Right lobe of liver (tissue), 6 donors: ENCODE measurements at regions not wholly inside any gene's neighbourhood (a gene's known extent, or its start where the extent isn't known, plus 50 kb on each side); places are given as distances from the start of the nearest gene placed in this dataset.
A peak's percentile ranks its signal among the peaks of the same experiment; 100 is the strongest.

ENCODE experiments used
- ATAC-seq, 4 donors: fragments of 200-7000 bp; cut with Tn5 transposase; one replicate each; pipeline ENCODE4 v1.9.1; 2020; ENCODE audit warnings: mild to moderate bottlenecking in 4 of 4, moderate library complexity in 4 of 4
- DNase-seq, 3 donors: peaks; one replicate each; pipeline ENCODE4 v3.0.0-alpha.2; 2020
- H3K27ac ChIP-seq, 3 donors: fragments of 200-600 bp; one replicate each; pipeline ENCODE4 v1.8.0; 2022
- H3K27me3 ChIP-seq, 2 donors: fragments of 200-600 bp; one replicate each; pipeline ENCODE4 v1.8.0; 2022
- H3K36me3 ChIP-seq, 4 donors: fragments of 200-600 bp; sonication (generic) in 1 of 4; one replicate each; pipeline versions ENCODE4 v1.5.1 to v1.8.0; 2017 to 2022; ENCODE audit warnings: control low read depth in 1 of 4
- H3K4me1 ChIP-seq, 4 donors: fragments of 200-600 bp; sonication (generic) in 1 of 4; one replicate each; pipeline versions ENCODE4 v1.5.1 to v1.8.0; 2017 to 2022; ENCODE audit warnings: control low read depth in 1 of 4
- H3K4me3 ChIP-seq, 3 donors: fragments of 200-600 bp; one replicate each; pipeline ENCODE4 v1.8.0; 2022
- H3K9me3 ChIP-seq, 4 donors: fragments of 200-600 bp; sonication (generic) in 1 of 4; one replicate each; pipeline versions ENCODE4 v1.5.1 to v1.8.0; 2017 to 2022; ENCODE audit warnings: control low read depth in 1 of 4
- CTCF ChIP-seq, 4 donors: fragments of 200-600 bp in 3 of 4; fragments of 450-650 bp in 1 of 4; IDR thresholded peaks; one replicate each; pipeline versions ENCODE4 v1.5.1 to v1.8.0; 2016 to 2022; ENCODE audit warnings: antibody characterized with exemption in 4 of 4, mild to moderate bottlenecking in 2 of 4
- POLR2A ChIP-seq: fragments of 450-650 bp; IDR thresholded peaks from one replicate; pipeline ENCODE4 v1.6.1; 2017; ENCODE audit warnings: antibody characterized with exemption, mild to moderate bottlenecking
- WGBS: methylation state at CpG from one replicate; pipeline ENCODE4 v1.1.6; 2018; ENCODE audit warnings: low coverage, low lambda C conversion rate; ENCODE audit not compliant: insufficient coverage; ENCODE audit errors: missing lambda C conversion rate; 5-methylcytosine and 5-hydroxymethylcytosine counted together
- intact Hi-C, 2 donors: fragments of 100-400 bp; cut with DNase I; formaldehyde crosslinking; loops; one replicate each; pipeline versions ENCODE4 v1.11.2 to v1.14.1; 2022
- donor health status: DM: no; HTN: yes; CAD: no.
- donor health status: DM: no; HTN: no; CAD: no.
- donor health status: DM: no; HTN: no; CAD: no.
- donor health status: DM: no; HTN: yes; CAD: no.
- donor health status: DM: no; HTN: yes; CAD: no.

- intact Hi-C loops, result no loop called here
- H3K27ac ChIP-seq, result no peak overlapping the region
These were observed 111.2 kb upstream of the PTCHD4 start for GRCh38 chr6:48222241-48222640.

GRCh38 chr6:48213076-48213788, 102.2 kb upstream of the PTCHD4 start:
- WGBS, result 40% methylated on average over 7 of the region's 8 CpGs
- Histone ChIP-seq H3K27ac (peak overlapping the region in 1 of 3 donors; percentile 49), H3K4me3 (peak overlapping the region; percentile 4 to 40 (median 30)), H3K36me3 (no peaks in the 10 kb centered on the region), H3K4me1 (no peaks in the 10 kb centered on the region), H3K9me3 (no peaks in the 10 kb centered on the region), H3K27me3 (no peaks in the 10 kb centered on the region)
- ATAC-seq (peak; percentile 63 to 78 (median 70)), DNase-seq (no peak)
- intact Hi-C loops, result no loop called here
- TF ChIP-seq CTCF (IDR thresholded peaks at IDR 0.05) (no peak), POLR2A (no peak)

More at GRCh38 chr6:48222241-48222640, 111.2 kb upstream of the PTCHD4 start:
- DNase-seq (no peak), ATAC-seq (no peak)
- H3K36me3 ChIP-seq, result no peaks in the 10 kb centered on the region
- no peaks in the 10 kb centered on the region for H3K9me3 ChIP-seq
- no peaks in the 10 kb centered on the region for H3K4me1 ChIP-seq
- TF ChIP-seq CTCF (IDR thresholded peaks at IDR 0.05), result no peak
- TF ChIP-seq POLR2A, result no peak
- WGBS, result 65% methylated on average over 4 of the region's 4 CpGs
- no peaks in the 10 kb centered on the region for H3K27me3 ChIP-seq
- no peak overlapping the region for H3K4me3 ChIP-seq

GRCh38 chr6:48212501-48212900, 101.5 kb upstream of the PTCHD4 start:
- no peak for DNase-seq
- Histone ChIP-seq H3K9me3 (no peaks in the 10 kb centered on the region), H3K4me1 (no peaks in the 10 kb centered on the region), H3K4me3 (peak overlapping the region in 1 of 3 donors; percentile 40), H3K36me3 (no peaks in the 10 kb centered on the region), H3K27ac (peak overlapping the region in 1 of 3 donors; percentile 49), H3K27me3 (no peaks in the 10 kb centered on the region)
- TF ChIP-seq CTCF (IDR thresholded peaks at IDR 0.05), result no peak
- no peak for TF ChIP-seq POLR2A
- intact Hi-C loops, result no loop called here
- 47% methylated on average over 3 of the region's 3 CpGs for WGBS
- no peak for ATAC-seq

GRCh38 chr6:48206091-48206490, 95.1 kb upstream of the PTCHD4 start:
- TF ChIP-seq POLR2A, result no peak
- Histone ChIP-seq H3K4me3 (no peak overlapping the region), H3K27me3 (no peaks in the 10 kb centered on the region), H3K4me1 (no peaks in the 10 kb centered on the region), H3K9me3 (no peaks in the 10 kb centered on the region), H3K27ac (no peak overlapping the region), H3K36me3 (no peaks in the 10 kb centered on the region)
- DNase-seq (no peak), ATAC-seq (no peak)
- intact Hi-C loops, result no loop called here
- WGBS, result 67% methylated on average over 1 of the region's 1 CpG

GRCh38 chr6:48200869-48201390, 89.9 kb upstream of the PTCHD4 start:
- no peak overlapping the region for H3K4me3 ChIP-seq
- 76% methylated on average over 3 of the region's 3 CpGs for WGBS
- H3K27ac ChIP-seq, result no peak overlapping the region
- no peaks in the 10 kb centered on the region for H3K4me1 ChIP-seq
- no peaks in the 10 kb centered on the region for H3K36me3 ChIP-seq
- TF ChIP-seq POLR2A, result no peak
- no peak for TF ChIP-seq CTCF (IDR thresholded peaks at IDR 0.05)
- H3K9me3 ChIP-seq, result no peaks in the 10 kb centered on the region
- ATAC-seq, result no peak
- H3K27me3 ChIP-seq, result no peaks in the 10 kb centered on the region
- DNase-seq, result no peak
- intact Hi-C loops, result no loop called here
